ENCODE measurements at regions not wholly inside any gene's neighbourhood (a gene's known extent, or its start where the extent isn't known, plus 50 kb on each side); places are given as distances from the start of the nearest gene placed in this dataset.

GRCh38 chr7:33697616-33698015 is 207.7 kb upstream of the BMPER start:
- Histone ChIP-seq H3K27me3 (ENCODE audit: low read length) (peaks cover 3% of the 10 kb centered on the region; the same call in 1 of the 2 replicates), H3K79me2 (ENCODE audit: low read length) (no peaks in the 10 kb centered on the region), H3K4me1 (ENCODE audit: low read length) (no peaks in the 10 kb centered on the region), H3K4me3 (ENCODE audit: low read length) (no peak overlapping the region), H2AFZ (ENCODE audit: low read length) (no peak overlapping the region), H4K20me1 (ENCODE audit: insufficient read depth, low read depth, low read length) (no peaks in the 10 kb centered on the region), H3K27ac (ENCODE audit: low read length) (no peak overlapping the region), H3K36me3 (ENCODE audit: insufficient read depth, low read length) (no peaks in the 10 kb centered on the region), H3K9me3 (ENCODE audit: low read length) (peaks cover 4% of the 10 kb centered on the region; the same call in 1 of the 2 replicates), H3K4me2 (ENCODE audit: low read depth, low read length, poor library complexity, severe bottlenecking) (no peak overlapping the region), H3K9me2 (replicated peaks; ENCODE audit: insufficient read depth, low read length) (no peaks in the 10 kb centered on the region; the same call in 1 of the 2 replicates), H3K9ac (ENCODE audit: low read length) (no peak overlapping the region)
- DNase-seq = no peak

GRCh38 chr7:33698041-33698440 is 207.3 kb upstream of the BMPER start:
- DNase-seq = no peak
- no peak overlapping the region for H3K4me3 ChIP-seq (ENCODE audit: low read length)
- H3K9ac ChIP-seq (ENCODE audit: low read length) = no peak overlapping the region
- peaks cover 4% of the 10 kb centered on the region; the same call in 1 of the 2 replicates for H3K9me3 ChIP-seq (ENCODE audit: low read length)
- H3K4me1 ChIP-seq (ENCODE audit: low read length) = no peaks in the 10 kb centered on the region
- H3K4me2 ChIP-seq (ENCODE audit: low read depth, low read length, poor library complexity, severe bottlenecking) = no peak overlapping the region
- no peaks in the 10 kb centered on the region for H4K20me1 ChIP-seq (ENCODE audit: insufficient read depth, low read depth, low read length)
- H3K36me3 ChIP-seq (ENCODE audit: insufficient read depth, low read length) = no peaks in the 10 kb centered on the region
- H3K9me2 ChIP-seq (replicated peaks; ENCODE audit: insufficient read depth, low read length) = no peaks in the 10 kb centered on the region; the same call in 1 of the 2 replicates
- no peak overlapping the region for H2AFZ ChIP-seq (ENCODE audit: low read length)
- H3K79me2 ChIP-seq (ENCODE audit: low read length) = no peaks in the 10 kb centered on the region
- H3K27me3 ChIP-seq (ENCODE audit: low read length) = peaks cover 3% of the 10 kb centered on the region; the same call in 1 of the 2 replicates
- H3K27ac ChIP-seq (ENCODE audit: low read length) = no peak overlapping the region

- Histone ChIP-seq H3K36me3 (ENCODE audit: insufficient read depth, low read length) (no peaks in the 10 kb centered on the region), H3K9me3 (ENCODE audit: low read length) (peaks cover 4% of the 10 kb centered on the region; the same call in 1 of the 2 replicates), H3K4me3 (ENCODE audit: low read length) (no peak overlapping the region), H3K27me3 (ENCODE audit: low read length) (peaks cover 3% of the 10 kb centered on the region; the same call in 1 of the 2 replicates), H4K20me1 (ENCODE audit: insufficient read depth, low read depth, low read length) (no peaks in the 10 kb centered on the region), H3K79me2 (ENCODE audit: low read length) (no peaks in the 10 kb centered on the region), H3K9ac (ENCODE audit: low read length) (no peak overlapping the region), H2AFZ (ENCODE audit: low read length) (no peak overlapping the region), H3K27ac (ENCODE audit: low read length) (no peak overlapping the region), H3K4me2 (ENCODE audit: low read depth, low read length, poor library complexity, severe bottlenecking) (no peak overlapping the region), H3K9me2 (replicated peaks; ENCODE audit: insufficient read depth, low read length) (no peaks in the 10 kb centered on the region; the same call in 1 of the 2 replicates), H3K4me1 (ENCODE audit: low read length) (no peaks in the 10 kb centered on the region)
- DNase-seq = no peak
These were observed 206.6 kb upstream of the BMPER start for GRCh38 chr7:33698692-33699128.

- no peak overlapping the region for H3K4me3 ChIP-seq (ENCODE audit: low read length)
- peaks cover 4% of the 10 kb centered on the region; the same call in 1 of the 2 replicates for H3K9me3 ChIP-seq (ENCODE audit: low read length)
- no peak overlapping the region for H3K9ac ChIP-seq (ENCODE audit: low read length)
- no peaks in the 10 kb centered on the region for H3K4me1 ChIP-seq (ENCODE audit: low read length)
- no peaks in the 10 kb centered on the region for H3K79me2 ChIP-seq (ENCODE audit: low read length)
- H2AFZ ChIP-seq (ENCODE audit: low read length) = no peak overlapping the region
- H3K27ac ChIP-seq (ENCODE audit: low read length) = no peak overlapping the region
- H3K4me2 ChIP-seq (ENCODE audit: low read depth, low read length, poor library complexity, severe bottlenecking) = no peak overlapping the region
- H4K20me1 ChIP-seq (ENCODE audit: insufficient read depth, low read depth, low read length) = no peaks in the 10 kb centered on the region
- H3K36me3 ChIP-seq (ENCODE audit: insufficient read depth, low read length) = no peaks in the 10 kb centered on the region
- no peak for DNase-seq
- H3K9me2 ChIP-seq (replicated peaks; ENCODE audit: insufficient read depth, low read length) = no peaks in the 10 kb centered on the region
- peaks cover 3% of the 10 kb centered on the region; the same call in 1 of the 2 replicates for H3K27me3 ChIP-seq (ENCODE audit: low read length)
These were observed 205.1 kb upstream of the BMPER start for GRCh38 chr7:33700001-33700899.

GRCh38 chr7:33701189-33701740 is 204.1 kb upstream of the BMPER start:
- no peak for DNase-seq
- Histone ChIP-seq H3K4me2 (ENCODE audit: low read depth, low read length, poor library complexity, severe bottlenecking) (no peak overlapping the region), H2AFZ (ENCODE audit: low read length) (no peak overlapping the region), H3K79me2 (ENCODE audit: low read length) (no peaks in the 10 kb centered on the region), H3K9ac (ENCODE audit: low read length) (no peak overlapping the region), H3K4me3 (ENCODE audit: low read length) (no peak overlapping the region), H3K9me2 (replicated peaks; ENCODE audit: insufficient read depth, low read length) (no peaks in the 10 kb centered on the region), H3K36me3 (ENCODE audit: insufficient read depth, low read length) (no peaks in the 10 kb centered on the region), H3K9me3 (ENCODE audit: low read length) (peaks cover 4% of the 10 kb centered on the region; the same call in 1 of the 2 replicates), H3K27ac (ENCODE audit: low read length) (no peak overlapping the region), H3K27me3 (ENCODE audit: low read length) (peaks cover 3% of the 10 kb centered on the region; the same call in 1 of the 2 replicates), H3K4me1 (ENCODE audit: low read length) (no peaks in the 10 kb centered on the region), H4K20me1 (ENCODE audit: insufficient read depth, low read depth, low read length) (no peaks in the 10 kb centered on the region)

GRCh38 chr7:33701927-33702326 is 203.4 kb upstream of the BMPER start:
- Histone ChIP-seq H3K4me2 (ENCODE audit: low read depth, low read length, poor library complexity, severe bottlenecking) (no peak overlapping the region), H3K79me2 (ENCODE audit: low read length) (no peaks in the 10 kb centered on the region), H3K27ac (ENCODE audit: low read length) (no peak overlapping the region), H2AFZ (ENCODE audit: low read length) (no peak overlapping the region), H3K9me2 (replicated peaks; ENCODE audit: insufficient read depth, low read length) (no peaks in the 10 kb centered on the region), H3K27me3 (ENCODE audit: low read length) (peaks cover 3% of the 10 kb centered on the region; the same call in 1 of the 2 replicates), H3K9ac (ENCODE audit: low read length) (no peak overlapping the region), H3K36me3 (ENCODE audit: insufficient read depth, low read length) (no peaks in the 10 kb centered on the region), H3K9me3 (ENCODE audit: low read length) (peaks cover 4% of the 10 kb centered on the region; the same call in 1 of the 2 replicates), H4K20me1 (ENCODE audit: insufficient read depth, low read depth, low read length) (no peaks in the 10 kb centered on the region), H3K4me1 (ENCODE audit: low read length) (no peaks in the 10 kb centered on the region), H3K4me3 (ENCODE audit: low read length) (no peak overlapping the region)
- no peak for DNase-seq

GRCh38 chr7:33702514-33703054 is 202.8 kb upstream of the BMPER start:
- H3K27ac ChIP-seq (ENCODE audit: low read length) = no peak overlapping the region

GRCh38 chr7:33705333-33705833 is 200.0 kb upstream of the BMPER start:
- no peak overlapping the region for H3K4me2 ChIP-seq (ENCODE audit: low read depth, low read length, poor library complexity, severe bottlenecking)
- no peaks in the 10 kb centered on the region for H4K20me1 ChIP-seq (ENCODE audit: insufficient read depth, low read depth, low read length)
- peaks cover 4% of the 10 kb centered on the region; the same call in 1 of the 2 replicates for H3K9me3 ChIP-seq (ENCODE audit: low read length)
- no peaks in the 10 kb centered on the region for H3K79me2 ChIP-seq (ENCODE audit: low read length)
- peaks cover 3% of the 10 kb centered on the region; the same call in 1 of the 2 replicates for H3K27me3 ChIP-seq (ENCODE audit: low read length)
- no peaks in the 10 kb centered on the region for H3K36me3 ChIP-seq (ENCODE audit: insufficient read depth, low read length)
- H3K4me3 ChIP-seq (ENCODE audit: low read length) = no peak overlapping the region
- DNase-seq = no peak
- no peaks in the 10 kb centered on the region for H3K4me1 ChIP-seq (ENCODE audit: low read length)
- H3K9me2 ChIP-seq (replicated peaks; ENCODE audit: insufficient read depth, low read length) = no peaks in the 10 kb centered on the region
- H2AFZ ChIP-seq (ENCODE audit: low read length) = no peak overlapping the region
- H3K9ac ChIP-seq (ENCODE audit: low read length) = no peak overlapping the region
- no peak overlapping the region for H3K27ac ChIP-seq (ENCODE audit: low read length)

More at GRCh38 chr7:33702514-33703054, 202.8 kb upstream of the BMPER start:
- Histone ChIP-seq H3K4me3 (ENCODE audit: low read length) (no peak overlapping the region), H3K4me2 (ENCODE audit: low read depth, low read length, poor library complexity, severe bottlenecking) (no peak overlapping the region), H3K36me3 (ENCODE audit: insufficient read depth, low read length) (no peaks in the 10 kb centered on the region), H4K20me1 (ENCODE audit: insufficient read depth, low read depth, low read length) (no peaks in the 10 kb centered on the region), H3K79me2 (ENCODE audit: low read length) (no peaks in the 10 kb centered on the region), H3K9ac (ENCODE audit: low read length) (no peak overlapping the region), H2AFZ (ENCODE audit: low read length) (no peak overlapping the region), H3K9me3 (ENCODE audit: low read length) (peaks cover 4% of the 10 kb centered on the region; the same call in 1 of the 2 replicates), H3K9me2 (replicated peaks; ENCODE audit: insufficient read depth, low read length) (no peaks in the 10 kb centered on the region), H3K27me3 (ENCODE audit: low read length) (peaks cover 3% of the 10 kb centered on the region; the same call in 1 of the 2 replicates), H3K4me1 (ENCODE audit: low read length) (no peaks in the 10 kb centered on the region)
- no peak for DNase-seq

Data from Karpas-422 (cell line).